NCI-H1694 treated with DMSO at 0.1 percent for 48 hours (cell line): ENCODE measurements at regions not wholly inside any gene's neighbourhood (a gene's known extent, or its start where the extent isn't known, plus 50 kb on each side); places are given as distances from the start of the nearest gene placed in this dataset.
"Not testable (repeated sequence)": the region's sequence is repeated elsewhere in the genome, so short reads cannot be mapped to it uniquely, and the experiment has no call there.

Experiments
- DNase-seq: peaks from one replicate; lab custom pipeline; 2025; lab: John Stamatoyannopoulos, UW

DNA sequence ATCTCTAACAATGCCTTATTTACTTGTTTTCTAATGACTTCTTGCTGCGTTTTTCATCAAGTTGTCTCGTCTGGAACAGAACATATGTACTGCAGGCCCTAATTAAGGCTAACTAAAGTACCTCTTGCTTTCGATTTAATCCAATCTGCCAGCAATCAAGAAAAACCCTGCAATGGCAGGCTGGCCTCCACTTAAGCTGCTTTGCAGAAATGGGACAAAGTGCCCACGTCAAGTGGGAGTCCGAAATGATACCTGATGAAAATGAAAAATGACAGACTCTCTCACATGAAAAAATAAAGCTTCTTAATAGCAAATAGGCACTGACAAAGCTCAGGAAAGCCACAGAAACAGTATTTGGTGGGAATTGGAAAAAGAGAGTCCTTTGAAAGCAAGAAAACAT lies 1454.7 kb downstream of the FAM181B start:
- no peak for DNase-seq

DNA sequence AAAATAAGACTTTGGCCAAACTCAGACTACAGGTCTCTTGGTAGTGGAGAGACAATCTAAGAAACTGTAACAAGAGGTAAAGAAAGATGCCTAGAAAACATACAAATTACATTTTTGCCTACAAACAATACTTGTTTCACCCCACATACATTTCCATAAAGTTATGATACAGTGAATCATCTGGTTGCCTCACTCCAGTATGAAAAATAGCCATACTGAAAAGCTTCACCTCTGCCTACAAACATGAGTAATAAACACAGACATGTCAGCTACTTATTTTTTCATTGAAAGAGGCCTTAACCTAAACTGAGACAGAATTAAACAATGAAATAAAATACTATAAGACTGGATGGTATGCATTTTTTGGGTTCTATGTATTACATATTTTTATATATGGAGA lies 1463.0 kb downstream of the FAM181B start:
- DNase-seq, result no peak

DNA sequence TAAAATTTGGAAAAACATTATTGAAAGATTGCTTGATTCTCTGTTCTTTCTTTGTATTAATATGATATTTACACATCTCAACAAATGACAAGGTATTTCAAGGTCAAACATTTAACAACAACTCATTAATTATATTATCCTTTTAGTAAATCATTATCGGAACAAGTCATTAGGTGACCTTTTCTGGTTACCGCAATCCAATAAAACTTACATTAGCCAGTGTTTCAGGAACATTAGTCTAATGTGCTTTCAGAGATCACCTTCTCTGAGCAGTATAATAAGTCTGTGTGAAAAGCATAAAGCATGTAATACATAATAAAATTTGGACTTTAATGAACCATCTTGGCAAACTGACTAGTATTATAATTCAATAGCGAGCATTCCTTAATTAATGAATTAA lies 1466.4 kb downstream of the FAM181B start:
- no peak for DNase-seq

- DNase-seq, result no peak
These were observed 1474.2 kb downstream of the FAM181B start for GRCh38 chr11:81259471-81259870.

DNA sequence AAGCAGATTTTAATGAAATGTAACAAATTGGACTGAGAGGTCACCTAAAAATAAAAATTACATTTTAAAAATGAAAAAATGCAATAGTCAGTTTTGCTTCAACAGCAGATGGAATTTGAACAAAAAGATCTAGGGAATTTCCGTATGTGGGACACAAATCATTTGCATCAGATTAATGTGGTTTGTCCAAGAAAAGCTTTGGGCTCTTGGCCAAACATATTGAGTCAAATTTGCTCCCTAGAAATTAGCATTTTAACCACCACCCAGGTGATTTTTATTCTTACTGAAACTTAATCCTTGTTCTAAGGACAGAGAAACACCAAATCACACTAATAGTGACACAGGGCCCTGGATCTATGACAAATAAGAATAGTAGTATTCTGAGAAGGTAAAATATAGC lies 1477.8 kb downstream of the FAM181B start:
- DNase-seq, result no peak

GRCh38 chr11:81253244-81253643 lies 1480.4 kb downstream of the FAM181B start:
- no peak for DNase-seq

DNA sequence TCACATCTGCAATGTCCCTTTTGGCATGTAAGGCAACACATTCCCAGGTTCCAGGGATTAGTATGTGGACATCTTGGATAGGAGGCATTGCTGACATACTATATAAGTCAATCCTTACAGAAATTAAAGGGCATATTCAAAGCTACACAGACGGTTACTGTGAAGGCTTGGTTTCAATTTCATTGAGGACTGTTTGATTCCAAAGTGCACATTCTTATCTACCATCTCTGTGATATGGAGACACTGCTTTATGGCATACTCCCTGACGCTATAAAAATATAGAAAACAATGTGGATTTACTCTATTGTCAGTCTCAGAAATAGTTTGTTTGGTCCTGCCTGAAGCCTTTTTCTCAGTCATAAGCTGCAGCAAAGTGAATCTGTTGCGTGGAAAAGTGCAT lies 1486.7 kb downstream of the FAM181B start:
- no peak for DNase-seq

DNA sequence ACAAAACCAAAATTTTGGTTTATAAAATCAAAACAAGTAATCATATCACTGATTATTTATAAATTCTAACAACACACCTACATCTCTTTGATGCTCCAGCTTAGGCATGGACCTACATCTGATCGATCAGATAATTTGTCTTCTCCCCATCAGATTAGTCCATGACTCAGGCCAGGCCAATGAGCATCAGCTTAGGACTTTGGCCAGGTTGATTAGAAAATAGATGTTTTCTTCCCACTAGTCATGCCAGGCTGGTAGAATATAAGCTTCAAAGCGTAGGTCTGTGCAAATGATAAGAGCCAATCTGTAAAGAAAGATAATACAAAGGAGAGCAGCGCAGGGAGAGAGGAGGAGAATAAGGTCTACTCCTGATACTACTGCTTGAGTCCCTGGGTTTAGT lies 1487.9 kb downstream of the FAM181B start:
- no peak for DNase-seq

- no peak for DNase-seq
These were observed 1491.9 kb downstream of the FAM181B start for GRCh38 chr11:81241672-81242275.

GRCh38 chr11:81237139-81237538 lies 1496.5 kb downstream of the FAM181B start:
- peak; percentile 9 for DNase-seq

DNA sequence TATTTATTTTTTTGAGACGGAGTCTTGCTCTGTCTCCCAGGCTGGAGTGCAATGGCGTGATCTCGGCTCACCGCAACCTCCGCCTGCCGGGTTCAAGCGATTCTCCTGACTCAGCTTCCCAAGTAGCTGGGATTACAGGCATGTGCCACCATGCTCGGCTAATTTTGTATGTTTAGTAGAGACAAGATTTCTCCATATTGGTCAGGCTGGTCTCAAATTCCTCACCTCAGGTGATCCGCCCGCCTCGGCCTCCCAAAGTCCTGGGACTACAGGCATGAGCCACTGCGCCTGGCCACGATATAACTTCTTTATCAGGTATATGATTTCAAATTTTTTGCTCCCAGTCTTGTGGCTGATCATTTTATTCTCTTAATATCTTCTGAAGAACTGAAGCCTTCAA lies 1506.3 kb downstream of the FAM181B start:
- not testable (repeated sequence) for DNase-seq

- DNase-seq, result no peak
These were observed 1509.3 kb downstream of the FAM181B start for GRCh38 chr11:81224396-81224795.

DNA sequence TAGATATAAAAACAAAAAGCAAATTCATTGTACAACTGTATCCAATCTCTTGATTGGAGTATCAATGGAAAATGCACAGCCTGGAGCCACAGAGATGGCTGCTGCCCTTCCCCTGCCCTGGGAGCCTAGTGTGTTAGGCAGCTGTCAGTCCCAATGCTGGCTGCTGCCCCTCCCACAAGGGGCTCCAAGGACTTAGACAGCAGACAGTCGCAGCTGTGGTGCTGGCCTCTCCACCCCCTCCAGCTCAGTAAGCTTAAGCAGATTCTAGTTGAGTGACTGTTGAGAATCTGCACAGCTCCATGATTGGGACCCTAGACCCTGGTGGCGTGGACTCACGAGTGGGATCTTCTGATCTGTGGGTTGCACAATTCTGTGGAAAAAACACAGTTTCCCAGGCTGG lies 1511.2 kb downstream of the FAM181B start:
- DNase-seq, result no peak

- no peak for DNase-seq
These were observed 1513.3 kb downstream of the FAM181B start for GRCh38 chr11:81220146-81220895.

DNA sequence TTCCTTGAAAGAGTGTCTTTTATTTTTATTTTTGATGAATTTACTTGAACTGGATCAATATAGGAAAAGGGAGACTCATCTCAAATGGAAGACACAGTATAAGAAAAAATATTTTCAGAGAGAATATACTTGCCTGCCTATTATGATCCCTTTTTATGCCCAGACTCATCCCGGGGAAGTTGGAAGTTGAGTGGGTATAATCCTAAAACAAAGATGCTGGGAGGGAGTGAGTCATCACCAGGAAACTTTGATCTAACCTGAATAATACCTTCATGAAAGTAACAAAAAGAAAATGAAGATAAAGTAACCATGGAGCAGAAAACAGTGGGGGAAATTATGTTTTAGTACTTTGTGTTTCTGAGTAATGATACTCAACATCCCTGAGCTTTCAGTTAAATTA lies 1514.0 kb downstream of the FAM181B start:
- DNase-seq, result no peak

DNA sequence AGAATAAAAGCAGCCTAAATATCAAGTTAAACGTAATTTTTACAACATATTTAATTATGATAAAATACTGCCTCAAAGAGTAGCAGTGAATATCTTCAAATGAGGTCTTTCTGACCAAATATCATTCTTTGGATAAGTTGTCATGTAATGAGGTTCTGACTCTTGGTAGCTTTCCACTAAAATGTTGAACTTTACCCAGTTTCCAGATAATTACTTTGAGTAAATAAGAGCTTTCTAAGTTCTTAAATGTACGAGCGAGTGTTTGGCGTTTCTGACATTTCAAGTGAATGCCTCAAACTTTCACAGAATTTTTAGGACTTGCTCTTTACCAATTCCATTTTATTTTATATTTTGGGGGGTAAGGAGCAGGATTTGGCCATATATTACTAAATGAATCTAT lies 1515.2 kb downstream of the FAM181B start:
- no peak for DNase-seq

GRCh38 chr11:81211050-81211449 lies 1522.6 kb downstream of the FAM181B start:
- no peak for DNase-seq

GRCh38 chr11:81207421-81208054 lies 1526.1 kb downstream of the FAM181B start:
- DNase-seq, result no peak

GRCh38 chr11:81203876-81204275 lies 1529.8 kb downstream of the FAM181B start:
- DNase-seq, result no peak

- DNase-seq, result no peak
These were observed 1536.3 kb downstream of the FAM181B start for GRCh38 chr11:81197396-81197795.

- DNase-seq, result no peak
These were observed 1541.1 kb downstream of the FAM181B start for GRCh38 chr11:81192516-81192915.

DNA sequence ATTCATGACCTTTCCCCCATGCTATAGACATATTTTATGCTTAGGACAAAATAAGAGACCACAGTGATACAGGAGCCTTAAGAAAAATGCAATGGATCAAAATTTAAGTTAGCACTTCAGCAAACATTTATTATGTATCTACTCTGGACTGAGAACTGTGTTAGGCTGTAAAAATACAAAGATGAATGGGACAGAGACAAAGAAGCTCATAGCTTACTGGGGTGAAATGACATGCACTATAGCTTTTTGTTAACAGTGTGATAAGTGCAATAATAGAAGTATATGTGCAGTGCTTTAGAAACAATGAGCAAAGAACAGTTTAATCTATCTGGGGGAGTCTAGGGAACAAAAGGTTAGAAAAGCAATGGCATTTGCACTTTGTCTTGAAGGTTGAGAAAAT lies 1543.1 kb downstream of the FAM181B start:
- no peak for DNase-seq

- not testable (repeated sequence) for DNase-seq
These were observed 1546.6 kb downstream of the FAM181B start for GRCh38 chr11:81187033-81187432.
